K562 (cell line): ENCODE measurements at regions not wholly inside any gene's neighbourhood (a gene's known extent, or its start where the extent isn't known, plus 50 kb on each side); places are given as distances from the start of the nearest gene placed in this dataset.

Experiments used
- C11orf30 ChIP-seq: fragments of 450-650 bp; IDR thresholded peaks from 2 replicates; pipeline ENCODE4 v1.6.1; 2016; ENCODE audit warnings: low read depth, mild to moderate bottlenecking
- EP300 ChIP-seq: IDR thresholded peaks from 2 replicates; pipeline ENCODE4 v1.6.1; 2012; ENCODE audit warnings: low read length, improper control_type of control experiment
- JUND ChIP-seq, 2 experiments: IDR thresholded peaks; 2 replicates in 1 of 2; 3 replicates in 1 of 2; pipeline ENCODE4 v1.6.1; 2011; ENCODE audit warnings: borderline replicate concordance in 2 of 2, low read depth in 2 of 2, low read length in 2 of 2, improper control_type of control experiment in 1 of 2, missing biosample characterization in 1 of 2, missing genetic modification characterization in 1 of 2, missing genetic modification reagents in 1 of 2
- MAFG ChIP-seq: fragments of 450-650 bp; conservative IDR thresholded peaks from 2 replicates; pipeline ENCODE4 v1.6.1; 2016; ENCODE audit warnings: missing genetic modification characterization, missing compliant biosample characterization
- NBN ChIP-seq: fragments of 450-650 bp; IDR thresholded peaks from 2 replicates; pipeline ENCODE4 v1.6.1; 2016; ENCODE audit warnings: low read depth, mild to moderate bottlenecking
- NCOR1 ChIP-seq: fragments of 450-650 bp; IDR thresholded peaks from 2 replicates; pipeline ENCODE4 v1.6.1; 2016; ENCODE audit warnings: mild to moderate bottlenecking, moderate library complexity
- SMARCE1 ChIP-seq: fragments of 450-650 bp; IDR thresholded peaks from 2 replicates; pipeline ENCODE4 v1.7.1; 2016; ENCODE audit warnings: mild to moderate bottlenecking
- ZFX ChIP-seq: sonication (generic); formaldehyde crosslinking; IDR thresholded peaks from 2 replicates; pipeline ENCODE4 v1.8.0; 2022; ENCODE audit warnings: mild to moderate bottlenecking, missing genetic modification reagents, moderate library complexity
- TF ChIP-seq, protein P1 (sequence below): fragments of 450-650 bp; formaldehyde crosslinking; IDR thresholded peaks from 2 replicates; pipeline ENCODE4 v1.4.0; 2022; ENCODE audit warnings: missing genetic modification characterization

DNA sequence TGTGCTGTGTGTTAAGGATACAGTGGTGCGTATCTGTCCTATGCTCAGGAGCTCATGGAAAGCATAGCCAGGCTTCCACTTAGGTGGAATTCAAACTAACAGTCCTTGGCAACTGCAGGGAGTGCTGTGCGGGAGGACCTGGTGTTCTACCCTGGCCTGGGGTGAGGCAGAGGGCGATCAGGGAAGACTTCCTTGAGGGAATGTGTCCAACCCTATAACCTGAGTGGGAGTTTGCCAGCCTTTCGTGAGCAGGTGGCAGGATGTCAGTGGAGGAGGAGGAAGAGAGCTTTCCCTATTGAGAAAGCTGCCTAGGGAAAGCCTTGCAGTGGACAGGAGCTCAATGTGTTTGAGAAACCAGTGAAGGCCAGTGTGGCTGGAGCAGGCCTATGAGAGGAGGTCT is 271.1 kb upstream of the C2CD4B start:
- TF ChIP-seq JUND (IDR thresholded peaks at IDR 0.05; ENCODE audit: borderline replicate concordance, low read depth, low read length) (no peak), JUND (tag; IDR thresholded peaks at IDR 0.05; ENCODE audit: borderline replicate concordance, low read depth, low read length) (no peak), EP300 (no peak), NCOR1 (no peak), ZFX (CRISPR knock-in tag) (no peak), NBN (no peak), MAFG (tag) (no peak), C11orf30 (no peak), SMARCE1 (no peak)
- TF ChIP-seq, protein P1, sequence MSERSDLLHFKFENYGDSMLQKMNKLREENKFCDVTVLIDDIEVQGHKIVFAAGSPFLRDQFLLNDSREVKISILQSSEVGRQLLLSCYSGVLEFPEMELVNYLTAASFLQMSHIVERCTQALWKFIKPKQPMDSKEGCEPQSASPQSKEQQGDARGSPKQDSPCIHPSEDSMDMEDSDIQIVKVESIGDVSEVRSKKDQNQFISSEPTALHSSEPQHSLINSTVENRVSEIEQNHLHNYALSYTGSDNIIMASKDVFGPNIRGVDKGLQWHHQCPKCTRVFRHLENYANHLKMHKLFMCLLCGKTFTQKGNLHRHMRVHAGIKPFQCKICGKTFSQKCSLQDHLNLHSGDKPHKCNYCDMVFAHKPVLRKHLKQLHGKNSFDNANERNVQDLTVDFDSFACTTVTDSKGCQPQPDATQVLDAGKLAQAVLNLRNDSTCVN (CRISPR knock-in tag): no peak
